ENCODE measurements at regions not wholly inside any gene's neighbourhood (a gene's known extent, or its start where the extent isn't known, plus 50 kb on each side); places are given as distances from the start of the nearest gene placed in this dataset.
"Not testable (repeated sequence)": the region's sequence is repeated elsewhere in the genome, so short reads cannot be mapped to it uniquely, and the experiment has no call there.

- not testable (repeated sequence) for DNase-seq (ENCODE audit: low spot score)
These were observed 1093.1 kb upstream of the DEFB115 start for GRCh38 chr20:30164389-30164788.

- DNase-seq (ENCODE audit: low spot score): no peak
These were observed 1089.9 kb upstream of the DEFB115 start for GRCh38 chr20:30167540-30167939.

- DNase-seq (ENCODE audit: low spot score): no peak
These were observed 1089.3 kb upstream of the DEFB115 start for GRCh38 chr20:30168025-30168799.

- DNase-seq (ENCODE audit: low spot score): no peak
These were observed 1088.7 kb upstream of the DEFB115 start for GRCh38 chr20:30168800-30169138.

GRCh38 chr20:30175681-30176080, 1081.8 kb upstream of the DEFB115 start:
- DNase-seq (ENCODE audit: low spot score): no peak

GRCh38 chr20:30183124-30183523, 1074.3 kb upstream of the DEFB115 start:
- not testable (repeated sequence) for DNase-seq (ENCODE audit: low spot score)

- DNase-seq (ENCODE audit: low spot score): not testable (repeated sequence)
These were observed 1065.7 kb upstream of the DEFB115 start for GRCh38 chr20:30191785-30192184.

GRCh38 chr20:30234477-30234876, 1023.0 kb upstream of the DEFB115 start:
- DNase-seq (ENCODE audit: low spot score): not testable (repeated sequence)

- DNase-seq (ENCODE audit: low spot score): not testable (repeated sequence)
These were observed 982.4 kb upstream of the DEFB115 start for GRCh38 chr20:30275073-30275472.

GRCh38 chr20:30281584-30282197, 975.8 kb upstream of the DEFB115 start:
- no peak for DNase-seq (ENCODE audit: low spot score)

- DNase-seq (ENCODE audit: low spot score): peak; percentile 72
These were observed 973.8 kb upstream of the DEFB115 start for GRCh38 chr20:30283476-30284280.

- no peak for DNase-seq (ENCODE audit: low spot score)
These were observed 973.1 kb upstream of the DEFB115 start for GRCh38 chr20:30284281-30284905.

GRCh38 chr20:30285677-30286076, 971.8 kb upstream of the DEFB115 start:
- DNase-seq (ENCODE audit: low spot score): no peak

GRCh38 chr20:30286157-30286556, 971.3 kb upstream of the DEFB115 start:
- DNase-seq (ENCODE audit: low spot score): no peak

- DNase-seq (ENCODE audit: low spot score): not testable (repeated sequence)
These were observed 970.0 kb upstream of the DEFB115 start for GRCh38 chr20:30287459-30287858.

- no peak for DNase-seq (ENCODE audit: low spot score)
These were observed 969.1 kb upstream of the DEFB115 start for GRCh38 chr20:30288346-30288745.

GRCh38 chr20:30289049-30289448, 968.4 kb upstream of the DEFB115 start:
- DNase-seq (ENCODE audit: low spot score): not testable (repeated sequence)

GRCh38 chr20:30289711-30290141, 967.7 kb upstream of the DEFB115 start:
- DNase-seq (ENCODE audit: low spot score): not testable (repeated sequence)

- not testable (repeated sequence) for DNase-seq (ENCODE audit: low spot score)
These were observed 967.0 kb upstream of the DEFB115 start for GRCh38 chr20:30290361-30291063.

GRCh38 chr20:30291064-30291379, 966.4 kb upstream of the DEFB115 start:
- DNase-seq (ENCODE audit: low spot score): not testable (repeated sequence)

GRCh38 chr20:30291686-30292085, 965.8 kb upstream of the DEFB115 start:
- not testable (repeated sequence) for DNase-seq (ENCODE audit: low spot score)

GRCh38 chr20:30295396-30295795, 962.1 kb upstream of the DEFB115 start:
- DNase-seq (ENCODE audit: low spot score): not testable (repeated sequence)

Measured in putamen (tissue), 1 donor.